ENCODE measurements at regions not wholly inside any gene's neighbourhood (a gene's known extent, or its start where the extent isn't known, plus 50 kb on each side); places are given as distances from the start of the nearest gene placed in this dataset.

DNA sequence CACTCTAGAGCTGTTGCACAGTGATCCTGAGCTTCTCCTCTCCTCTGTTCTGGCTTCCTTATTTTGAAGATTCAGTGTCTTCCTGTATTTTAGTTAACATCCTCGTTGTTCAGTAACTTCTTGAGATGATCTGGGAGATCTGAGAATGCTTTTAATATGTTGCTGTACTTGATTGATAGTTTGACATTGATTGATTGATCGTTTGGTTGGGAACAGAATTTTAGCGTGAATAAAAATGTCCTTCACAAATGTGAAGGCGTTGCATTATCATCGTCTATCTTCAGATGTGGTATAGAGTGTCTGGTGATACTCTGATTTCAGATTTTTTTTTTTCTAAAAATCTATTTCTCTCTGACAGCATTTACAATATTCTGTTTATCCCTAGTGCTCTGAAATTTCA is 80.1 kb upstream of the KLF12 start:
- DNase-seq (ENCODE audit: low read depth in 2 of 3, low spot score in 2 of 3), result no peak

- no peak for DNase-seq (ENCODE audit: low read depth in 2 of 3, low spot score in 2 of 3)
These were observed 76.6 kb upstream of the KLF12 start for GRCh38 chr13:74210693-74211393.

- DNase-seq (ENCODE audit: low read depth in 2 of 3, low spot score in 2 of 3), result no peak
These were observed 72.7 kb upstream of the KLF12 start for GRCh38 chr13:74206855-74207254.

- no peak for DNase-seq (ENCODE audit: low read depth in 2 of 3, low spot score in 2 of 3)
These were observed 71.9 kb upstream of the KLF12 start for GRCh38 chr13:74206061-74206561.

GRCh38 chr13:74205313-74205690 is 71.1 kb upstream of the KLF12 start:
- DNase-seq (ENCODE audit: low read depth in 2 of 3, low spot score in 2 of 3), result no peak

DNA sequence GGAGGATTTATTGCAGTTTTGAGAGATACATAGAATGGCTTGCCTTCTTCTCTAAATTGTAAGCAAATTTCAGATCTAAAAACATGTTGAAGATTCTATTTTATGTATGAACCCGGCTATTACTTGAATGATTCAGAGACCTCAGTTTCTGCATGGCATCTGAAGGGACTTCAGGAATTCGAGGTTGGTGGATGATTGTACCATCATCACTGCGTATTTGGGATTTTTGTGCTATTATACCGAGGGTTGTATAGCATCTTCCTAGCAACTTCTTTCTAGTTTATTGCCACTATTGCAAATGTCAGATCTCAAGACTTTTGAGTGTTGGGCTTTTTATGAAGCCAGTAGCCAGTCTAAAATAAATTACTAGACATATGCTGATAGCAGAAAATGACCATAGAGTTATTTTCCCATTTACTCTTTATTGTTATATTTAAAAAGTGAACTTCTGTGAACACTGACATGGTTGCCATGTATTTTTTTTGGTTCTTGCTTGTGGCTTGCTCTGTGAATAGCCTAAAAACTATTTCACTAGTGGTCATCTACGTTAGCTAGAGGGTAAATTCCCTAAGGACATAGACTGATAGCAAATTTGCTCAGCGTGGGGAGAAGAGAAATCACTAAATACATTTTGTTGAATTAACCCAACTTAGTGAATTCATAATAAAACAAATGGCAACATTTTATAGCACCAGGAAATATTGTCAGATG is 70.6 kb upstream of the KLF12 start:
- DNase-seq (ENCODE audit: low read depth in 2 of 3, low spot score in 2 of 3), result no peak

GRCh38 chr13:74203576-74203975 is 69.4 kb upstream of the KLF12 start:
- DNase-seq (ENCODE audit: low read depth in 2 of 3, low spot score in 2 of 3), result no peak

DNA sequence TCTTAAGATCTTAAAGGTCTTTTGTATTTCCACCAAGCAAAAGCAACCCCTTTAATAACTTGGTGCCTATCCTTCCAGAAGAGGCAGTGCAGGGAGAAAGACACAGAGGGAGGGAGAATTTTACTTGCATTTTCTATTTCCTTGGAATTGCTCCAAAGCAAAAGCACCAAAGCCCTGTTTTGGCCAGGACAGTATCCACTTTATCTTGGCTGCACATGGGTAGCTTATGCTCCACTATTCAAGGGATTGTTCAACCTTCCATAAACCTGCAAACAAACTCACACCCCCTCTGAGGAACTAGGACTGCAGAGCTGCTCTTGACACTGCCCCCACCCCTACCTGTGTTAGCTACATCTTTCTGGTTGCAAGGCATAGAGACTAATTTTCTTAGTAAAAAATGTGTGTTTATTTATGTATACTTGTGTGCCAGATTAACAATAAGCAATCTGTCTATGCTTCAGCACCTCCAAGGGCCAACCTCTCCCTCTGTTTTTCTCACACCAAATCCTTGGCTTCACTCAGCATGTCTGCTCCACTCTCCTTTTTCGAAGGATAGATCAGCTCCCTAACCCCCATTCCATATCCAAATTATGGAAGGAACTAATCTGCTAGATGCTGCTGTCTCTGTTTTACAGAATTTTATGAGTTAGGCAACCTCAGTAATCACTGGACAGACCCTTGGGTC is 68.1 kb upstream of the KLF12 start:
- no peak for DNase-seq (ENCODE audit: low read depth in 2 of 3, low spot score in 2 of 3)

- DNase-seq (ENCODE audit: low read depth in 2 of 3, low spot score in 2 of 3), result no peak
These were observed 67.3 kb upstream of the KLF12 start for GRCh38 chr13:74201530-74201929.

DNA sequence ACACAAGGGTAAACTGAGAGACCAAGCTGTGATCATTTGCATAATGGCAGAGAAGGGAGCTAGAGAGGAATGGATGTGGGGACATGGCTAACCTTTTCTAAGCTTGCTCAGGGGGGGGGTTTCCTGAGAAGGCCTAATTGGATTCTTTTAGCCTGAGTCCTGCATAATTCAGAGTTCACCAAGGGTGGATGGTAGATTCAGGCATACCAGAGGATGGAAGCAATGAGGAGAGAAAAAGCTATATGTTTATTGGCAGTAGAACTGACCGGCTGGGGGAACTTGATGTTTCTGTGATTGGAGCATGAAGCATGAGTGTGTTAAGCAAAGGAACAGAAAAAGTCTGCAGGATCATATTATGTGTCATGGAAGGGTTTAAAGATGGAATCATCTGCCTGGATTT is 65.9 kb upstream of the KLF12 start:
- DNase-seq (ENCODE audit: low read depth in 2 of 3, low spot score in 2 of 3), result no peak

DNA sequence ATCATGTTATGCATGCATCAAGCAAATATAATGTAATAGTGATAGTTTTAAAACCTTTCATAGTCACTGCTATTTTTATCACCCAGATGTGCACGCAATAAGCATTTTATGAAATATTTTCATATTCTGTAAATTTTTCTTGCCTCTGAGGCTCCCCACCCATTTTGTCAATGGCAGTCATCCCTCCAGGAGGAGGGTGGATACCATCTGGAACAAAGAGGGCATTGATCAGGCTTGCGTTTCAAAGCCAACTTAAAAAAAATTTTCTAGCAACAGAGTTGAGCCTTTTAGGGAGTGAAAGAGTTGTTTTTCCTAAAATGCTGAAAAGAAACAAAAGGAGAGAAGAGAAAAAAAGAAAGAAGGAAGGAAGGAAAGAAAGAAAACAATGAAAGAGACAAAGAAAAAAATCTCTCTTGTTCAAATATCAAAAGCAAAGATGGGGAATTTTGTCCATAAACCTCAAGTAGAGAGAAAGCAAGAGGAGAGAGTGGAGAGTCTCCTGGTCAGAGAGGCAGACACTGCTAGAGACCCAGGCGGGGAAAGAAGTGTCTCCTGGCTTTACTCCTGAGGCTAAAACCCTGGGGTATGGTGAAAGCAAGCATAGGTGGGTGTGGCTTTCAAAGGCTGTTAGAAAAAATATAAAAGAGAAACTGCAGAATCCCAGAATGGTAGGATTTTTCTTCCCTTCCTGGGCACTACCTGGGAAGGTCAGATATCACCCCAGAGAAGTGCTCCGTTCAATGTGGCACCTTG is 63.6 kb upstream of the KLF12 start:
- no peak for DNase-seq (ENCODE audit: low read depth in 2 of 3, low spot score in 2 of 3)

GRCh38 chr13:74194846-74195245 is 60.6 kb upstream of the KLF12 start:
- no peak for DNase-seq (ENCODE audit: low read depth in 2 of 3, low spot score in 2 of 3)

DNA sequence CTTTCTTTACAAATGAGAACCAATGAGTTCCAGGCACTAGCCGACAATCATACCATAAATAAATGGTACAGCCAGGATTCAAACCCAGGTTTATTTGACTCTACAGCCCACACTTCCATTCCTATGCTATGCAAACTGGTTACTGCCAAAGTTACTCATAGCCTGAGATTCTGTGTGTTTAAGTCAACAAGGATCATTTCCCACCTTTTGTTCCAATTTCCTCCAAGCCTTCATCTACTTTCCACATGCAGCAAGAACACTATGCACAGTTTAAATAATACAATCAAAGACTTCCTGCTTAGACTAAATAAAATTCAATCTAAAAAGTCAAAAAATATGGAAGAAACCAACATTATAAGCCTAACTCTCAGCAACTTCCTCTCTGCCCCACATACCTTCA is 59.2 kb upstream of the KLF12 start:
- no peak for DNase-seq (ENCODE audit: low read depth in 2 of 3, low spot score in 2 of 3)

- DNase-seq (ENCODE audit: low read depth in 2 of 3, low spot score in 2 of 3), result no peak
These were observed 57.2 kb upstream of the KLF12 start for GRCh38 chr13:74191410-74191809.

- no peak for DNase-seq (ENCODE audit: low read depth in 2 of 3, low spot score in 2 of 3)
These were observed 56.8 kb upstream of the KLF12 start for GRCh38 chr13:74190999-74191398.

DNA sequence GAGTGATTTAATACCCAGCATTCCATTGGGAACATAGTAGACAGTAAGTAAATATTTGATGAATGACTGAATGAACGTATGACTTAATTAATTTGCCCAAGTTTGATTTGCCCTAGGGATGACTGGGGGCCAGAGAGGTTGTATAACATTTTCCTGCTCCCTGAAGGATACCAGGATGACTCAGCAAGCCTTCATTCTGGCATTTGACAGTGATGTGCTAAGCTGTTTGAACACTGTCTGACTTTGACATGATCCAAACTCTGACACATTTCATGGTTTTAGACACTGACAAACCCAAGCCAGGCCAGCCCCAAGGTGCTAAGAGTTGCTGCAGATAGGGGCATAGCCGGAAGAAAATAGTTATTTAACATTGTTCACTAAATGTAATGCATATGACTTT is 53.4 kb upstream of the KLF12 start:
- no peak for DNase-seq (ENCODE audit: low read depth in 2 of 3, low spot score in 2 of 3)

DNA sequence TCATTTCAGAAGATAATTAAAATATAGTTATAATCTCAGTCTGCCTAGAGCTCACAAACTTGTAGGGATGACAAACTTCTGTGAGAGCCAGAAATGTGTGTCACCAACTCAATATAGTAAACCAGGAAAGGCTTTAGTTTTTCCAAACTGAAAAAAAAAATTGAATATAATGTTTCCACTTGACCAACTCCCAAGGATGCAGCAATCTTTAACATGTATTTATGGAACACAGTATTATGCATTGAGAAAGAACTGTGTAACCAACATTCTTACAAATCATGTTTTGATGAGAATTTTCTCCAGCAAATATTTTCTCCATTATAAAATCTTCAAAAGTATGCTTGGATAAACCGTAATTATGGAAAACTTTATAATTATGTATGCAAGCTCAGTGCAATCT is 50.1 kb upstream of the KLF12 start:
- no peak for DNase-seq (ENCODE audit: low read depth in 2 of 3, low spot score in 2 of 3)

Data from activated CD8-positive, alpha-beta memory T cell treated with anti-CD3 and anti-CD28 coated beads for 48 hours (primary cell).